HCT116 (cell line): ENCODE measurements at regions not wholly inside any gene's neighbourhood (a gene's known extent, or its start where the extent isn't known, plus 50 kb on each side); places are given as distances from the start of the nearest gene placed in this dataset.

Experiments
- ATAC-seq: fragments of 200-7000 bp; cut with Tn5 transposase; 2 replicates; pipeline ENCODE4 v1.9.1; 2020; ENCODE audit warnings: mild to moderate bottlenecking, moderate library complexity
- BruUV-seq: library from RNA; stranded (reverse); fragments of 400-500 nt; replicated peaks from 2 replicates; lab custom pipeline; 2021; lab: Mats Ljungman, UMichigan
- CTCF ChIA-PET: fragments of 300-600 bp; sonication (Branson Sonifier 250); formaldehyde crosslinking; loops from one replicate; lab custom pipeline; 2021; ENCODE audit warnings: antibody characterized with exemption; lab: Charles Lee
- POLR2A ChIA-PET: fragments of 300-600, 350-600 bp; sonication (Branson Sonifier 250); formaldehyde crosslinking; loops from one replicate; lab custom pipeline; 2021; ENCODE audit warnings: antibody characterized with exemption; lab: Charles Lee
- RAD21 ChIA-PET, 2 experiments: fragments of 300-600 bp; sonication (Branson Sonifier 250); formaldehyde crosslinking; loops; one replicate each; lab custom pipeline; 2023; ENCODE audit warnings: low total read pairs in 2 of 2; ENCODE audit not compliant: uncharacterized antibody in 2 of 2, unreplicated experiment in 2 of 2, low non-redundant PET in 1 of 2; lab: Charles Lee
- DNase-seq: peaks from one replicate; pipeline ENCODE4 v3.0.0-alpha.2; 2010; ENCODE audit warnings: low read depth, low spot score
- H2AFZ ChIP-seq: fragments of 200-600 bp; shearing (Covaris generic), sonication (generic); 2 replicates; pipeline ENCODE4 v1.6.1; 2017; ENCODE audit warnings: low read depth, mixed run types, mixed read lengths, antibody characterized with exemption, low read length; ENCODE audit not compliant: poor library complexity, severe bottlenecking
- H3K27ac ChIP-seq: 2 replicates; pipeline ENCODE4 v1.5.1; 2012; ENCODE audit warnings: low read depth, low read length
- H3K27me3 ChIP-seq: fragments of 200-600 bp; sonication (generic); 2 replicates; pipeline ENCODE4 v1.6.1; 2016; ENCODE audit warnings: mixed run types, low read length, mixed read lengths; ENCODE audit not compliant: insufficient read depth
- H3K36me3 ChIP-seq, 2 experiments: fragments of 200-500 bp in 1 of 2; fragments of 200-600 bp in 1 of 2; sonication (Bioruptor generic) in 1 of 2; sonication (generic) in 1 of 2; 2 replicates each; pipeline versions ENCODE4 v1.5.1 to v1.6.1; 2014 to 2016; ENCODE audit warnings: low read length in 2 of 2, inconsistent platforms in 1 of 2, mixed read lengths in 1 of 2, mixed run types in 1 of 2; ENCODE audit not compliant: insufficient read depth in 2 of 2, control insufficient read depth in 1 of 2
- H3K4me1 ChIP-seq, 2 experiments: fragments of 200-600 bp in 1 of 2; sonication (generic) in 1 of 2; 2 replicates each; pipeline versions ENCODE4 v1.5.1 to v1.6.1; 2012 to 2017; ENCODE audit warnings: low read length in 2 of 2, inconsistent platforms in 1 of 2, mild to moderate bottlenecking in 1 of 2, mixed read lengths in 1 of 2, mixed run types in 1 of 2, moderate library complexity in 1 of 2; ENCODE audit not compliant: insufficient read depth in 2 of 2, control insufficient read depth in 1 of 2
- H3K4me2 ChIP-seq: fragments of 200-600 bp; sonication (generic); 2 replicates; pipeline ENCODE4 v1.6.1; 2017; ENCODE audit warnings: mixed run types, low read length, mixed read lengths
- H3K4me3 ChIP-seq, 2 experiments: fragments of 200-600 bp in 1 of 2; sonication (generic) in 1 of 2; replicated peaks in 1 of 2; 2 replicates each; pipeline ENCODE4 v1.5.1; 2011 to 2016; ENCODE audit warnings: low read length in 2 of 2, control low read depth in 1 of 2, low read depth in 1 of 2, mild to moderate bottlenecking in 1 of 2, mixed read lengths in 1 of 2, mixed run types in 1 of 2
- H3K79me2 ChIP-seq: fragments of 200-600 bp; sonication (generic); 2 replicates; pipeline ENCODE4 v1.6.1; 2017; ENCODE audit warnings: mild to moderate bottlenecking, mixed run types, low read length, moderate library complexity, mixed read lengths; ENCODE audit not compliant: insufficient read depth
- H3K9ac ChIP-seq: fragments of 200-600 bp; sonication (generic); 2 replicates; pipeline ENCODE4 v1.6.1; 2016; ENCODE audit warnings: low read length, mixed read lengths
- H3K9me2 ChIP-seq: fragments of 200-600 bp; sonication (generic), shearing (Covaris generic); 2 replicates; pipeline ENCODE4 v1.6.1; 2017; ENCODE audit warnings: mixed run types, mild to moderate bottlenecking, moderate library complexity; ENCODE audit not compliant: insufficient read depth
- H3K9me3 ChIP-seq, 2 experiments: fragments of 200-500 bp in 1 of 2; fragments of 200-600 bp in 1 of 2; sonication (Bioruptor generic) in 1 of 2; sonication (generic) in 1 of 2; 2 replicates each; pipeline ENCODE4 v1.6.1; 2014 to 2017; ENCODE audit warnings: low read length in 2 of 2, mixed read lengths in 2 of 2, inconsistent platforms in 1 of 2, low read depth in 1 of 2, mild to moderate bottlenecking in 1 of 2, mixed run types in 1 of 2, moderate library complexity in 1 of 2; ENCODE audit not compliant: control insufficient read depth in 1 of 2, insufficient read depth in 1 of 2
- H4K20me1 ChIP-seq: fragments of 200-600 bp; sonication (generic), shearing (Covaris generic); 2 replicates; pipeline ENCODE4 v1.6.1; 2017; ENCODE audit warnings: mixed run types, mild to moderate bottlenecking, moderate library complexity; ENCODE audit not compliant: insufficient read depth
- CBX3 ChIP-seq: IDR thresholded peaks from 2 replicates; pipeline ENCODE4 v1.6.1; 2012; ENCODE audit warnings: low read depth
- CTCF ChIP-seq, 3 experiments: fragments of 200-600 bp in 1 of 3; sonication (generic) in 1 of 3; IDR thresholded peaks in 2 of 3; conservative IDR thresholded peaks in 1 of 3; 2 replicates each; pipeline ENCODE4 v1.5.1; 2012 to 2017; ENCODE audit warnings: low read depth in 2 of 3, low read length in 2 of 3, antibody characterized with exemption in 1 of 3, borderline replicate concordance in 1 of 3, control low read depth in 1 of 3, mild to moderate bottlenecking in 1 of 3, mixed read lengths in 1 of 3, mixed run types in 1 of 3, moderate library complexity in 1 of 3; ENCODE audit not compliant: insufficient read depth in 1 of 3
- ELF1 ChIP-seq: IDR thresholded peaks from 2 replicates; pipeline ENCODE4 v1.6.1; 2012; ENCODE audit warnings: low read depth, borderline replicate concordance
- EZH2phosphoT487 ChIP-seq: fragments of 200-600 bp; IDR thresholded peaks from 2 replicates; pipeline ENCODE4 v1.6.1; 2018; ENCODE audit warnings: antibody characterized with exemption, borderline replicate concordance
- FOSL1 ChIP-seq: IDR thresholded peaks from 2 replicates; pipeline ENCODE4 v1.6.1; 2012; ENCODE audit warnings: low read depth
- JUND ChIP-seq: IDR thresholded peaks from 2 replicates; pipeline ENCODE4 v1.6.1; 2012
- MAX ChIP-seq: IDR thresholded peaks from 2 replicates; pipeline ENCODE4 v1.6.1; 2012
- POLR2AphosphoS5 ChIP-seq: IDR thresholded peaks from 2 replicates; pipeline ENCODE4 v1.6.1; 2011; ENCODE audit warnings: mild to moderate bottlenecking, low read depth, low read length, moderate library complexity
- RAD21 ChIP-seq: IDR thresholded peaks from 2 replicates; pipeline ENCODE4 v1.6.1; 2012; ENCODE audit warnings: low read depth, mild to moderate bottlenecking
- REST ChIP-seq: IDR thresholded peaks from 2 replicates; pipeline ENCODE4 v1.6.1; 2012; ENCODE audit warnings: low read depth
- SIN3A ChIP-seq: IDR thresholded peaks from 2 replicates; pipeline ENCODE4 v1.6.1; 2012; ENCODE audit warnings: low read depth
- SP1 ChIP-seq: IDR thresholded peaks from 2 replicates; pipeline ENCODE4 v1.6.1; 2012; ENCODE audit warnings: low read depth
- SRF ChIP-seq: IDR thresholded peaks from 2 replicates; pipeline ENCODE4 v1.6.1; 2012; ENCODE audit warnings: low read depth
- TCF7L2 ChIP-seq: IDR thresholded peaks from 2 replicates; pipeline ENCODE4 v1.7.0; 2011; ENCODE audit warnings: borderline replicate concordance, inconsistent platforms; ENCODE audit not compliant: insufficient read depth, insufficient read length; ENCODE audit errors: extremely low read depth
- YY1 ChIP-seq: IDR thresholded peaks from 2 replicates; pipeline ENCODE4 v1.6.1; 2011; ENCODE audit warnings: low read length, low read depth, moderate library complexity, mild to moderate bottlenecking; ENCODE audit not compliant: insufficient replicate concordance; ENCODE audit errors: extremely low read depth
- ZFX ChIP-seq: fragments of 450-650 bp; IDR thresholded peaks from 2 replicates; pipeline ENCODE4 v1.6.1; 2017
- intact Hi-C: fragments of 100-400 bp; cut with micrococcal nuclease; formaldehyde crosslinking; loops from 2 replicates; pipeline ENCODE4 v1.10.0; 2022
- TF ChIP-seq, protein P1 (sequence below): IDR thresholded peaks from 2 replicates; pipeline ENCODE4 v1.6.1; 2011; ENCODE audit warnings: mild to moderate bottlenecking, low read length, moderate library complexity; ENCODE audit not compliant: insufficient replicate concordance; ENCODE audit errors: extremely low read depth

DNA sequence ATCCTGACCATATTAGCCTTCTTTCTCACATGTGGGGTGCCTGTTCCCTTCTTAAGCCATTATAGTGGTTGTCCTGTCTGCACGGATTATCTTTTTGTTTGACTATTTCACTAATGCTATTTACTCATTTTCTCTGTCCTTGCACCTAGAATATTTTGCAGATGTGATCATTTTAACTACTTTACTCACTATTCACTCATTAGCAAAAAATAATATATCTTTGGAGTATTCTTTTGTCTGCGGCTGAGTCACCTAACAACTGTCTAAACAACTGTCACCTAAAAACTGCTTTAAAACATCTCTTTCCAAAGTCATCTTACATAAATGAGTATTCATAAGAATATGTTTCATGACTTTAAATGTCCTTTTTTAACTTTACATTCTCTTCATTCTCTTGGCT lies 87.4 kb downstream of the KCNJ2 start:
- Histone ChIP-seq H3K27ac (no peak overlapping the region), H3K27me3 (no peaks in the 10 kb centered on the region), H3K9ac (no peak overlapping the region), H3K9me2 (no peaks in the 10 kb centered on the region), H3K36me3 (no peaks in the 10 kb centered on the region), H3K79me2 (no peaks in the 10 kb centered on the region), H3K4me3 (no peak overlapping the region)
- CTCF ChIA-PET = no interaction called here
- RAD21 ChIA-PET = no interaction called here
- POLR2A ChIA-PET = no interaction called here
- DNase-seq = no peak
- intact Hi-C loops = no loop called here
- ATAC-seq = no peak
- TF ChIP-seq CBX3 (no peak), SIN3A (no peak), CTCF (IDR thresholded peaks at IDR 0.05 in 2 of 3, conservative IDR thresholded peaks at IDR 0.05 in 1 of 3; ENCODE audit: borderline replicate concordance in 1 of 3, insufficient read depth in 1 of 3, low read depth in 2 of 3, low read length in 2 of 3) (no peak), FOSL1 (no peak), ZFX (no peak), SRF (no peak), REST (no peak), EZH2phosphoT487 (no peak), YY1 (no peak), SP1 (no peak), ELF1 (no peak), TCF7L2 (no peak), RAD21 (no peak), POLR2AphosphoS5 (no peak), JUND (no peak), MAX (no peak)
- TF ChIP-seq, protein P1, sequence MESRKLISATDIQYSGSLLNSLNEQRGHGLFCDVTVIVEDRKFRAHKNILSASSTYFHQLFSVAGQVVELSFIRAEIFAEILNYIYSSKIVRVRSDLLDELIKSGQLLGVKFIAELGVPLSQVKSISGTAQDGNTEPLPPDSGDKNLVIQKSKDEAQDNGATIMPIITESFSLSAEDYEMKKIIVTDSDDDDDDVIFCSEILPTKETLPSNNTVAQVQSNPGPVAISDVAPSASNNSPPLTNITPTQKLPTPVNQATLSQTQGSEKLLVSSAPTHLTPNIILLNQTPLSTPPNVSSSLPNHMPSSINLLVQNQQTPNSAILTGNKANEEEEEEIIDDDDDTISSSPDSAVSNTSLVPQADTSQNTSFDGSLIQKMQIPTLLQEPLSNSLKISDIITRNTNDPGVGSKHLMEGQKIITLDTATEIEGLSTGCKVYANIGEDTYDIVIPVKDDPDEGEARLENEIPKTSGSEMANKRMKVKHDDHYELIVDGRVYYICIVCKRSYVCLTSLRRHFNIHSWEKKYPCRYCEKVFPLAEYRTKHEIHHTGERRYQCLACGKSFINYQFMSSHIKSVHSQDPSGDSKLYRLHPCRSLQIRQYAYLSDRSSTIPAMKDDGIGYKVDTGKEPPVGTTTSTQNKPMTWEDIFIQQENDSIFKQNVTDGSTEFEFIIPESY = no peak
- TF ChIP-seq, all 23 proteins: peak for 0
- no TSS peak for BruUV-seq
- Histone ChIP-seq H4K20me1 (no peaks in the 10 kb centered on the region), H3K4me2 (no peak overlapping the region), H3K4me1 (no peaks in the 10 kb centered on the region), H2AFZ (no peak overlapping the region), H3K9me3 (peaks cover 0 to 6% of the 10 kb centered on the region in 2 experiments; a peak in 3 of 4 replicates)
